Left lung (tissue), 4 donors: ENCODE measurements at regions not wholly inside any gene's neighbourhood (a gene's known extent, or its start where the extent isn't known, plus 50 kb on each side); places are given as distances from the start of the nearest gene placed in this dataset.
A peak's percentile ranks its signal among the peaks of the same experiment; 100 is the strongest.

ENCODE experiments used
- ATAC-seq: fragments of 200-7000 bp; cut with Tn5 transposase; one replicate; pipeline ENCODE4 v1.9.1; 2020; ENCODE audit warnings: moderate library complexity
- DNase-seq, 4 donors: peaks; one replicate each; pipeline ENCODE4 v3.0.0-alpha.2; 2013 to 2020
- H3K27ac ChIP-seq, 2 donors: fragments of 200-600 bp; sonication (generic) in 1 of 2; one replicate each; pipeline versions ENCODE4 v1.5.0 to v1.8.0; 2020 to 2021
- H3K27me3 ChIP-seq, 2 donors: fragments of 200-600 bp; sonication (generic) in 1 of 2; one replicate each; pipeline versions ENCODE4 v1.5.0 to v1.8.0; 2020 to 2021
- H3K36me3 ChIP-seq, 2 donors: fragments of 200-600 bp; sonication (generic) in 1 of 2; one replicate each; pipeline versions ENCODE4 v1.5.0 to v1.8.0; 2020 to 2021
- H3K4me1 ChIP-seq, 2 donors: fragments of 200-600 bp; one replicate each; pipeline ENCODE4 v1.8.0; 2021
- H3K4me3 ChIP-seq, 2 donors: fragments of 200-600 bp; sonication (generic) in 1 of 2; one replicate each; pipeline versions ENCODE4 v1.5.0 to v1.8.0; 2020 to 2021; ENCODE audit warnings: mild to moderate bottlenecking in 1 of 2
- H3K9me3 ChIP-seq, 2 donors: fragments of 200-600 bp; sonication (generic) in 1 of 2; one replicate each; pipeline versions ENCODE4 v1.5.0 to v1.8.0; 2020 to 2021
- CTCF ChIP-seq, 2 donors: fragments of 200-600 bp; sonication (generic) in 1 of 2; IDR thresholded peaks; one replicate each; pipeline versions ENCODE4 v1.5.0 to v1.8.0; 2021; ENCODE audit warnings: antibody characterized with exemption in 2 of 2
- intact Hi-C, 2 donors: fragments of 100-400 bp; cut with DNase I; formaldehyde crosslinking; loops; one replicate each; pipeline versions ENCODE4 v1.11.2 to v1.14.2; 2022
- donor health status: DM: no; HTN: yes; CAD: no.
- donor health status: DM: no; HTN: no; CAD: no.

DNA sequence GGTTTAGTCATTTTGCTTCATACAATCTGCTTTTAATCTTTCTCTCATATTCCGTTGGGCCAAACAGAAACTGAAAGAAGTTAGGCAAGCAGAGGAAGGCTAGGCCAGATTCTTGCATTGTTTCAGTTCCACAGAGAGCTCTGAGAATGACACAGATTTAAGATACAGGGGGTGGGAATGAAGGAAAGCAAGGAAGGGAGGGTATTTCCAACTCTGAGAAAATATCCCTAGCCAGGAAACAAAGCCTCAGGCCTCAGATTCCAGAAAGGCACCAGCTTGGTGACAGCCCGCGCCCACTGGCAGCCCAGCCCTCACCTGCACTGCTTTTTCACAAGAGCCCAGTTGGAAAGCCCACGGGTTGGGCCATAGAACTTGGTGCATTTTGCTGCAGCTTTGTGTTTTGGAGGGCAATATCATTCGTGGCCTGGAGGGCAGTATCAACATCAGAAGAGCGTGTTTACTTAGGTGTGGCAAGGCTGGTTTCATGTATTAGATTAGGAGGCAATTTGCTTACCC, 63.5 kb downstream of the ENC1 start:
- Histone ChIP-seq H3K4me1 (peaks cover 9 to 21% of the 10 kb centered on the region in 2 donors), H3K27me3 (no peaks in the 10 kb centered on the region), H3K9me3 (no peaks in the 10 kb centered on the region), H3K27ac (peak overlapping the region; percentile 74 to 75), H3K36me3 (no peaks in the 10 kb centered on the region), H3K4me3 (no peak overlapping the region)
- DNase-seq (peak in 2 of 4 donors; percentile 44 to 49), ATAC-seq (peak; percentile 80)
- no peak for TF ChIP-seq CTCF (IDR thresholded peaks at IDR 0.05)
- intact Hi-C loops: no loop called here

- Histone ChIP-seq H3K9me3 (no peaks in the 10 kb centered on the region), H3K4me1 (peaks cover 9 to 21% of the 10 kb centered on the region in 2 donors), H3K36me3 (no peaks in the 10 kb centered on the region), H3K27me3 (no peaks in the 10 kb centered on the region), H3K27ac (peak overlapping the region; percentile 74 to 75), H3K4me3 (no peak overlapping the region)
- no peak for TF ChIP-seq CTCF (IDR thresholded peaks at IDR 0.05)
- intact Hi-C loops: no loop called here
- DNase-seq (peak in 1 of 4 donors; percentile 49), ATAC-seq (peak; percentile 46)
These were observed 64.6 kb downstream of the ENC1 start for GRCh38 chr5:74575741-74576538.

DNA sequence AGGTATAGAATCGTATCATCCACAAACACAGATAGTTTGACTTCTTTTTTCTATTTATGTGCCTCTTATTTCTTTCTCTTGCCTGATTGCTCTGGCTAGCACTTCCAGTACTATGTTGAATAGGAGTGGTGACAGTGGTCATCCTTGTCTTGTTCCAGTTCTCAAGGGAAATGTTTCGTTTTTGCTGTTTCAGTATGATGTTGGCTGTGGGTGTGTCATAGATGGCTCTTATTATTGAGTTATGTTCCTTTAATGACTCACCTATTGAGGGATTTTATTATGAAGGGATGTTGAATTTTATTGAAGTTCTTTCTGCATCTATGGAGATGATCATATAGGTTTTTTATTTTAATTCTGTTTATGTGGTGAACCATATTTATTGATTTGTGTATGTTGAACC, 70.3 kb downstream of the ENC1 start:
- no peak for ATAC-seq
- no peaks in the 10 kb centered on the region for H3K9me3 ChIP-seq
- no peak for DNase-seq
- no peaks in the 10 kb centered on the region for H3K36me3 ChIP-seq
- H3K27me3 ChIP-seq: no peaks in the 10 kb centered on the region
- H3K4me3 ChIP-seq: no peak overlapping the region
- intact Hi-C loops: no loop called here
- H3K4me1 ChIP-seq: no peaks in the 10 kb centered on the region
- no peak overlapping the region for H3K27ac ChIP-seq
- no peak for TF ChIP-seq CTCF (IDR thresholded peaks at IDR 0.05)

DNA sequence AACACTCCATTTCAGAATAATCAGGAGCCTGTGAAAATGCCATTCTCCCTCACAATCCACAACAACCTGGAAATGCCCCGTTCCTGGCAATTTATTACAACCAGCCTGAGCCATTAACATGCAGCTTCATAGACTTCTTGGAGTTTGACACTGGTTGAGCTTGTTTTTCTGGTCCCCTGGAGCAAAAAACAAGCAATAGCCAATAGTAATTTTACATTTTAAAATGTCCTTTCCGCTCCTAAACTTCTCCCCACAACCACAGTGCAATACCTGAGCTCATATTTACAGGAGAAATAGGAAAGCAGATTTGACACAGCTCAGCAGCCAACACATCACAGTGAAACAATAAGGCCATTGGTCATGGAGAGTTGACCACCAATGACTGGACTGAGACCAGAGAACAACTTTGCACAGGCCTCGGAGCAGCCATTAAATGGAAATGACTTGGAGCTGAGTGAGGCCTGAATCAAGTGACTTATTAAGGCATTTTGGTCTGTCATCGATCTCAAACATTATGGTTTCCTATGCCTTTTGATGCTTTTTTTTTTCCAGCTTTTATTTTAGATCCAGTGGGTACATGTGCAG, 73.0 kb downstream of the ENC1 start:
- Histone ChIP-seq H3K27me3 (no peaks in the 10 kb centered on the region), H3K4me3 (no peak overlapping the region), H3K27ac (no peak overlapping the region), H3K4me1 (no peaks in the 10 kb centered on the region), H3K36me3 (no peaks in the 10 kb centered on the region), H3K9me3 (no peaks in the 10 kb centered on the region)
- ATAC-seq: no peak
- no peak for TF ChIP-seq CTCF (IDR thresholded peaks at IDR 0.05)
- intact Hi-C loops: loop anchor here in 1 of 2 donors (10.0 kb wide), 1 partner anchor 67 kb away; no protein-coding TSS in a partner anchor
- DNase-seq: peak in 1 of 4 donors; percentile 51

DNA sequence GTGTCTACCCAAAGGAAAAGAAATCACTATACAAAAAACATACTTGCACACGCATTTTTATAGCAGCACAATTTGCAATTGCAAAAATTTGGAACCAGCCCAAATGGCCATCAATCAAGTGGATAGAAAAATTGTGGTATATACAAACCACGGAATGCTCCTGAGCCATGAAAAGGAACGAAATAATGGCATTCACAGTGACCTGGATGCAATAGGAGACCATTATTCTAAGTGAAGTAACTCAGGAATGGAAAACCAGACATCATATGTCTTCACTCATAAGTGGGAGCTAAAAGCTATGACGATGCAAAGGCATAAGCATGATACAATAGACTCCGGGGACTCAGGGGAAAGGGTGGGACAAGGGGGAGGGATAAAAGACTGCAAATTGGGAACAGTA, 78.4 kb downstream of the ENC1 start:
- no peak for TF ChIP-seq CTCF (IDR thresholded peaks at IDR 0.05)
- intact Hi-C loops: loop anchor here in 1 of 2 donors (10.0 kb wide), 1 partner anchor 73 kb away; no protein-coding TSS in a partner anchor
- Histone ChIP-seq H3K27me3 (no peaks in the 10 kb centered on the region), H3K4me1 (no peaks in the 10 kb centered on the region), H3K9me3 (no peaks in the 10 kb centered on the region), H3K4me3 (no peak overlapping the region), H3K36me3 (no peaks in the 10 kb centered on the region), H3K27ac (no peak overlapping the region)
- DNase-seq (no peak), ATAC-seq (no peak)
